HG02623 (cell line): ENCODE measurements at regions not wholly inside any gene's neighbourhood (a gene's known extent, or its start where the extent isn't known, plus 50 kb on each side); places are given as distances from the start of the nearest gene placed in this dataset.
"Not testable (repeated sequence)": the region's sequence is repeated elsewhere in the genome, so short reads cannot be mapped to it uniquely, and the experiment has no call there.

Experiments
- ATAC-seq: cut with Tn5 transposase; IDR thresholded peaks from one replicate; pipeline ENCODE4 v1.9.1; 2021; ENCODE audit warnings: moderate library complexity; ENCODE audit not compliant: unreplicated experiment

DNA sequence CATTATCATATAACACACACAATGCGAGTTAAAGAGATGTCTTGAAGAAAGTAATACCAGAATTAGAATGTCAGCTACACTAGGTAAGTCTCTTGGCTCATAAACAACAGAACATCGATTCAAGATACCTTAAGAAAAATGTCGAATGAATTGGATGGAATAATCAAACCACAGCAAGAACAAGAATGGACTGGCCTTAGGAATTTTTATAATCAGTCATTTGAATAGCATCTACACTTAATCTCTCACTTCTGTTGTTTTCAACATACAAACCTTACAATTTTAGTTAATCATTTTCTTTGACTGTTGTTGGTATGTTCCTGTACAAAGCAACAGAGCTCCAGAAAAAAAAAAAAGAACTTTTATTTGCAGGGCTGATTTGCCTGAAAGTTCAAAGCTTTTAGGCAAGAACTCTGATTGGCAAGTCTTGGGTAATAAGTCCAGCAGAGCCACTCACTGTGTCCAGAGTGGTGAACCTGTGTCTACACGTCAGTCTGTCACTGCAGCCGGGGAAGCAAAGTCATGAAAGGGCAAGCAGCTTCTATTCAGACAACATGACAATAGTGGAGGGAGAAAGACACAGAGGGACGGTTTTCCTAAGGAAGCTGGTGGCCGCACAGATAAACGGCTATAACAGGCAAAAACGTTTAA, 1026.1 kb upstream of the MIR17HG start:
- no peak for ATAC-seq

DNA sequence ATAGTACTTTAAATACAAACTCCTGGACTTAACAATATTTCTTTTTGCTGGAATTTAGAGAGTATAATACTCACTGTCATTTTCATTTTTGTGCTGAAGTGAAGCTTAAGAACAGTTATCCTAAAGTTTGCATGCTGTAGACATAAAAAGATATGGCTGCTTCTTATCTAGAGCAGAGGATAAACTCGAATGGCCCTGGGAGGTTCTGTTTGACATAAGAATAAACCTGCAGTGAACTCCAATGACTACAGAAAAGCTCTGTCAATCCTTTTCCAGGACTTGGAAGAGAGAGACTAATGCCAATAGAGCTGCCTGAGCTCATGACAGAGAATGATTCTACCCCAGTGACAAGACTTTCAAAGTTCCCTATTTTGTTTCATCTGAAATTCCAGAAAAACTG, 1017.8 kb upstream of the MIR17HG start:
- no peak for ATAC-seq

GRCh38 chr13:90331974-90332373, 1015.5 kb upstream of the MIR17HG start:
- no peak for ATAC-seq

- no peak for ATAC-seq
Measured at GRCh38 chr13:90336507-90336906, 1011.0 kb upstream of the MIR17HG start.

DNA sequence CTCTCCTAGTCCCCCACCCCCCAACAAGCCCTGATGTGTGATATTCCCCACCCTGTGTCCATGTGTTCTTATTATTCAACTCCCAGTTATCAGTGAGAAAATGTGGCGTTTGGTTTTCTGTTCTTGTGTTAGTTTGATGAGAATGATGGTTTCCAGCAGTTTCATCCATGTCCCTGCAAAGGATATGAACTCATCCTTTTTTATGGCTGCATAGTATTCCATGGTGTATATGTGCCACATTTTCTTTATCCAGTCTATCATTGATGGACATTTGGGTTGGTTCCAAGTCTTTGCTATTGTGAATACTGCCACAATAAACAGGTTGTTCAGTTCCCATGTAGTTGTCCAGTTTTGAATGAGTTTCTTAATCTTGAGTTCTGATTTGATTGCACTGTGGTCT, 1006.1 kb upstream of the MIR17HG start:
- not testable (repeated sequence) for ATAC-seq

DNA sequence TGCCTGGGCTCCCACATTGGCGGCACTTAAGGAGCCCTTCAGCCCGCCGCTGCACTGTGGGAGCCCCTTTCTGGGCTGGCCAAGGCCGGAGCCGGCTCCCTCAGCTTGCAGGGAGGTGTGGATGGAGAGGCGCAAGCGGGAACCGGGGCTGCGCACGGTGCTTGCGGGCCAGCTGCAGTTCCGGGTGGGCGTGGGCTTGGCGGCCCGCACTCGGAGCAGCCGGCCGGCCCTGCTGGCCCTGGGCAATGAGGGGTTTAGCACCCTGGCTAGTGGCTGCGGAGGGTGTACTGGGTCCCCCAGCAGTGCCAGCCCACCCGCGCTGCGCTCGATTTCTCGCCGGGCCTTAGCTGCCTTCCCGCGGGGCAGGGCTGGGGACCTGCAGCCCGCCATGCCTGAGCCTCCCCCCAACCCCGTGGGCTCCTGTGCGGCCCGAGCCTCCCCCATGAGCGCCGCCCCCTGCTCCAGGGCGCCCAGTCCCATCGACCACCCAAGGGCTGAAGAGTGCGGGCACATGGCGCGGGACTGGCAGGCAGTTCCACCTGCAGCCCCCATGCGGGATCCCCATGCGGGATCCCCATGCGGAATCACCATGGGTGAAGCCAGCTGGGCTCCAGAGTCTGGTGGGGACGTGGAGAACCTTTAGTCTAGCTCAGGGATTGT, 998.9 kb upstream of the MIR17HG start:
- not testable (repeated sequence) for ATAC-seq

DNA sequence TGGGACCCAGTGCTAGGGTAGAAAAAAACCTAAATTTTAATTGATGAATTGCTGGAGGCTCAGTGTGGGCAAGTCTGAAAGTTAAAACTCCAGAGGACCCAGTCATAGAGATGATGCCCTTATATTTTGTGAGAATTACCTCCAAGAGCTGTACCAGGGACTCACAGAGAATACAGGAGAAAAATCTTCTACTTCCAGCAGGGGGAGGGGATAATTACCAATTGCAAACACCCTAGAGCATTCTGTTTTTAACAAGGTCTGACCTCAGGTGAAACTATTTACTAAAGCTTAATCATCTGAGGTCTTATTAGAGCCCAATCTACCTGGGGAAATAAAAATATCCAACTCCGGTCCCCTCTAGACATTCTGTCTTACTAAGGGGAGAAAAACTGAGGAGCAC, 994.7 kb upstream of the MIR17HG start:
- ATAC-seq, result no peak

DNA sequence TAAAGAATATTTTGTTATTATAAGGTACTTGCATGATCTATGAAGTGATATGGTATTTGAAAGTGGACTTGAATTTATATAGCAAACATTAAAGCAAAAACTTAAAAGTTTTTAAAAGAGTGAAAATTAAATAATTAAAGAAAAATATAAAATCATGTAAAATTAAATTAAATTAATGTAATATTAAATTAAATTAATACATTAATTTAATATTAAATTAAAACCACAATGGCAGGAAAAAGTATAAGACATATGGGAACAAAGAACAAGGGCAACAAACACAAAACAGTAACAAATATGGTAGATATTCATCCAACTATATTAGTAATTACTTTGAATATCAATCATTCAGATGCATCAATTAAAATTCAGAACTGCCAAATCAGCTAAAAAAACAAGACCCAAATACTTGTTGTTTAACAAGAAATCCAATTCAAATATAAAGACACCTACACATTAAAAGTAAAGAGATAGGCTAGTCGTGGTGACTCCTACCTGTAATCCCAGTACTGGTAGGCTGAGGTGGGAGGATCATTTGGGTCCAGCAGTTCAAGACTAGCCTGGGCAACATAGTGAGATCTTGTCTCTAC, 992.2 kb upstream of the MIR17HG start:
- no peak for ATAC-seq

- no peak for ATAC-seq
Measured at GRCh38 chr13:90360785-90361184, 986.7 kb upstream of the MIR17HG start.

DNA sequence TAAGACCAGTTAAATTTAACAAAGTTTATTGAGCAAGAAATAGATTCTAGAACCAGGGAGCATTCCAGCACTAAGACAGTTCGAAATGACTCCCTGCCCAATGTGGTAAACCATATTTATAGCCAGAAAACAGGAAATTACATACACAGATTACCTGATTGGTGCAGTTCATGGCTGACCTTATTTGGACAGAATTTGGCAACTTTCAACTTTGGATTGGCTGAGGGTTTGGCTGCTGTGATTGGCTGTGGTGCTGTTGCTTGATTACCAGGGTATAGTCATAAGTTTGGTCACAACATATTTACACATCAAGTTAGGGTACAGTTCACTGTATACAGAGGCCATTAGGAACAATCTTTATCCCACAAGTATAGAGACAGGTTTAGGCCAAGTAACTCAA, 984.8 kb upstream of the MIR17HG start:
- no peak for ATAC-seq

DNA sequence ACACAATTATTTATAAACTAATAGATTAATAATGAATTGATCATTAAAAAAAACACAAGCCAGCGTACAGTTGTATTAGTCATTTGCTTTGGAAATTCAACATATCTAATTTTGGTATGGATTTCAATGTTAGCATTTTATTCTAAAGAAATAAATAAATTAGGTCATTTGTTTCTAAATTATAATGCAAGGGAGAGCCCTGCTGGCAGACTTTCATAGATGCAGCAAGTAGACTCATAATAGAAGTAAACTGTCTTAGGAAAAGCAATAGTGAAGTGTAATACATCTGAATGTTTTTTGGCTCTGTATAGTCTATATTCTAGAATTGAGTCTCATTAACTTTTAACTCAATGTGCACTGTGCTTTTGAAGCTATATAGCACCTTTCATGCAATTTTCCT, 982.4 kb upstream of the MIR17HG start:
- no peak for ATAC-seq

- ATAC-seq, result no peak
Measured at GRCh38 chr13:90374168-90374567, 973.3 kb upstream of the MIR17HG start.

DNA sequence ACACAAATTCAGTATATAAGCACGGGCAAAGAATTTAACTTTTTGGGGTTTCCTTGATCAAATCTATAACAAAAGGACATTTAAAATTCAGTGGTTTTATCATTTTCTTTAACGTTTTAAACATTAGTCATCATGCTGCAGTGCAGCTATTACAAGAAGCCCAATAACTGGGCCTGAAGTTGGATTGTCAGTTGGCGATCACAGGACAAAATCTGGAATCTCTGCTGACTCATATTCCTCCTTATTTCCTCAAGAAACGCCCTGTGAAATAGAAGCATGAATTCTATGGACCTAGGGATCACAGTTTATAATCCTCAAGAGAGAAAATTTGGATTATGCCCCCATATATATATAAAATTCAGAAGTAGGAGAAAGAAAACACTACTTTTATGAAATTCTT, 971.6 kb upstream of the MIR17HG start:
- ATAC-seq, result no peak

GRCh38 chr13:90382425-90382824, 965.1 kb upstream of the MIR17HG start:
- ATAC-seq, result no peak

GRCh38 chr13:90385781-90386489, 961.6 kb upstream of the MIR17HG start:
- ATAC-seq, result no peak

- no peak for ATAC-seq
Measured at GRCh38 chr13:90388887-90389452, 958.5 kb upstream of the MIR17HG start.

DNA sequence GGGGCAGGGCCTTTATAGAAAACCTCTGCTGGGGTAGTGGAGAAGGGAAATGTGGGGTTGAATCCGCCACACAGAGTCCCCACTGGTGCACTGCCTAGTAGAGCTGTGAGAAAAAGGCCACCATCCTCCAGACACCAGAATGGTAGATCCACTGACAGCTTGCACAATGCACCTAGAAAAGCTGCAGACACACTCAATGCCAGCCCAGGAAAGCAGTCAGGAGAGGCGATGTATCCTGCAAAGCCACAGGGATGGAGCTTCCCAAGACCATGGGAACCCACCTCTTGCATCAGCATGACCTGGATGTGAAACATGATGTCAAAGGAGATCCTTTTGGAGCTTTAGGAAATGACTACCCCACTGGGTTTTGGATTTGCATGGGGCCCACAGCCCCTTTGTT, 958.0 kb upstream of the MIR17HG start:
- no peak for ATAC-seq

GRCh38 chr13:90393408-90393807, 954.1 kb upstream of the MIR17HG start:
- no peak for ATAC-seq

GRCh38 chr13:90395348-90395747, 952.1 kb upstream of the MIR17HG start:
- no peak for ATAC-seq

- ATAC-seq, result no peak
Measured at GRCh38 chr13:90395846-90396245, 951.6 kb upstream of the MIR17HG start.

DNA sequence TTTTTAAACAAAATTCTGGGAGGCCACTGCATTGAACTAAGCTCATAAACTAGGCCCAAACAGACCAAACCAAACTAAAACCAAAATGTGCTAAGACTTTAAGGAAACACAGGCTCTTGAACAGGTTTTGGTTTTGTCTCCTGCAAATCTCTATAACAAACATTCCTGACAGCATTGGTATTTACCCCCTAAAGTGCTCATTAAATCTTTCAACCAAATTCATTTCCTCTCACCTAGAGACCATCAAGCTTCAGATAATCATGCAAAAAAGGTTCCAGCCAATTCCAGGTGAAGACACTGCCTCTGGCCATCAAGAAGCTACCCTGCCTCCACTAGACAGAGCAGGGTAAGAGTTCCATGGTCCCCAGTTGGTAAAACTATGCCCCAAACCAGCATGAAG, 951.2 kb upstream of the MIR17HG start:
- no peak for ATAC-seq

GRCh38 chr13:90397503-90397902, 950.0 kb upstream of the MIR17HG start:
- no peak for ATAC-seq
